ENCODE measurements at regions not wholly inside any gene's neighbourhood (a gene's known extent, or its start where the extent isn't known, plus 50 kb on each side); places are given as distances from the start of the nearest gene placed in this dataset.
"Not testable (repeated sequence)": the region's sequence is repeated elsewhere in the genome, so short reads cannot be mapped to it uniquely, and the experiment has no call there.

DNA sequence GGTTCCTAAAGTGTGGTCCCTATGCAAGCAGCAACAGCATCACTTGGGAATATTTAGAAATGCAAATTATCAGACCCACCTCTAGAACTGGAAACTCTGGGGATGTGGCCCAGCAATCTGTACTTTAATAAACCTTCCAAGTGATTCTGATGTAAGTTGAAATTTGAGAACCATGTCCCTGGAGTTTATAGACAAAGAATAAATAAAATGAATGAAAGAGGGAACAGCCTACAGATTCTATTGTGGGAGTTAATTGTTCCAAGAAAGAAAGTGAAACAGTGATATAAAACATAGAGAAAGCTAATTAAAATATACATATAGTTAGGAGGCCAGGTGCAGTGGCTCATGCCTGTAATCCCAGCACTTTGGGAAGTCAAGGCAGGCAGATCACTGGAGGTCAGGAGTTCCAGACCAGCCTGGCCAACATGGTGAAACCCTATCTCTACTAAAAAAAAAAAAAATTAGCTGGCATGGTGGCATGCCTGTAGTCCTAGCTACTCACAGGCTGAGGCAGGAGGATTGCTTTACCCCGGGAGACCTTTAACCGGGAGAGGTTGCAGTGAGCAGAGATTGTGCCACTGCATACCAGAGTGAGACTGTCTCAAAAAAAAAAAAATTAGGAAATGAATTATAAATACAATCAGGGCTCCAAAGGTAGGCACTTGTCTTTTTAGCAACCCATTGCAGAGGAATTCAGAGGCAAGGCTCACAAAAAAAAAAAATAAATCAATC, 507.5 kb downstream of the NAV3 start:
- no peak for DNase-seq

DNA sequence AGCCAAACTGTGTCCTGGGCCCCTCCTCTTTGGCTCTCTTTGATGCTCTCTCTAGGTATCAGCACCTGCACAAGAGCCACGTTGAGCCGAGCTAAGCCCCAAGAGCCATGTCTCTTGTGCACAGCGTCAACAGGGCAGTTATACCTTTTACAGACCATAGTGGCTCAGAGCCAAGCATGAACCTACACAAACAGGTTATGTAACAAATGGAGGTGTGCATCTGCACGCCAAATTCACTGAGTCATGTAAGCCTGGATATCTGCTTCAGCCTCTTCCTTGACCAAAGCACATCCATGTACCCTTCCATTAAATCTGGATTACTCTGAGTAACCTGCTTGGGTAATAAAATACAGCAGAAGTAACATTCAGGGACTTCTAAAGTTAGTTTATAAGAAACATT, 509.7 kb downstream of the NAV3 start:
- DNase-seq, result no peak

DNA sequence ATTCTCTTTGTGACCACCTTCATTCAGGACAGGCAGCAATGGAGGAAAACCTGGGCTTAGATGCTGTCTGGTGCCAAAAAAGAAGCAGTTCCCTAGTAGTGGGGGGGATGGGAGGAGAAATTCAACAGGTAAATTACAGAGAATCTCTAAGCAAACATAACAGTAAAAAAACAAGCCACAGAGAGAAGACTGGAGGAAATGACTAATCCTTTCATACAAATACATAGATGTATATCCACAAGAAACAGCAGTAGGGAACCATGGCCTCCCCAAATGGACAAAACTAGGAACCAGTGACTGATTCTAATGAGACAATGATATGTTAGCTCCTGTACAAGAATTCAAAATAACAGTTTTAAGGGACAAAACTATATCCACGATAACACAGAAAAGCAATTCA, 513.0 kb downstream of the NAV3 start:
- DNase-seq, result no peak

DNA sequence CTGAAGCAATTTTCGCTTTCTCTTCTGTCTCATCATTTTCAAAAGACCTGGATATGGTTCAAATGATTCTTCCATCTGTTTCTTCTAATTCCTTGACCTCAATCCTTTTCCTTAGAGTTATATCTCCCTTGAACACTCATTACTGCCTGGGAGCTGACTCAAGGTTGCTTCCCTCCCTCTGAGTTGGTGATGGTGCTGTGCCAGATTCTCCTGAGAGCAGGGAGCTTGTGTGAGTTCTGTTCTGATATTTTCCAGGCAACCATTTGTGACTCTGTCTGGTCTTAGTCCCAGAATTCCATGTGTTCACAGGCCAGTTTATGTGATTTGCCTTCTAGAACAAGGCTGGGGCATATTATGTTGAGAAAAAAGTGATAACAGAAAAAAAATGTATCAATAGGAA, 505.1 kb upstream of the SYT1 start:
- peak in 1 of 2 experiments; percentile 27 for DNase-seq

DNA sequence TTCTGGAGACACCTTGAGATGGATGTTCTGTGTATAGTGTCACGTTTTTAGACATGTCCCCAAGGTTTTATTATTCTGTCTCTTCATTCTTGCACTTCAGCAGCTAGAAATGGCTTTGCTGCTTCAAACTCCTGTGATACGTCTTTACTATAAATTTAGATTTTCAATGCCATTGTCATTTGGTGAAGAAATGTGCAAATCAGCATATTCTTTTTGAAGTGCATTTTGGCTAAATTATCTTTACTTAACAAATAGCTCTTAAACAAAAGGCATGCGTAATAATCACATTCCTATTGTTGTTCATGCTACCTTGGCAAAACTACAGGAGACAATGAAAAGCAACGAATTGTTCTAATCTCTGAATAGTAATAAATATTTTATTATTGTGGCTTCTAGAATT, 502.9 kb upstream of the SYT1 start:
- DNase-seq, result no peak

DNA sequence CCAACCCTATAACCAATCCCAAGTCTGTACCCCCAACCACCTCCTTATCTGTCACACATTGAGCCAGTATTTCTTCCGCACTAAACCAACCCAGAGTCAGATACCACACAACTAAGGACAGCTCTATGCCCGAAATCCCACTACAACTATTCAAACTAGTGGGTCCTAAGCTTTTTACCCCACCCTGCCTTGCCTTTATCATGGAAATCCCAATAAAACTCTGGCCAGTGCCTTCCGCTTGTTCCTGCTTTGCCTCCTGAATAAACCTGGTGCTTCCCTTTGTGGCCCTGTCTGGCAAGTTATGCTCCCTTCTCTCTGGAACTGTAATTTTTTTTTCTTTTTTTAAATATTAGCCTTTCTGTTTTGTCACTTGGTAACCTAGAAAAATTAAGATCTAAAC, 493.3 kb upstream of the SYT1 start:
- no peak for DNase-seq

DNA sequence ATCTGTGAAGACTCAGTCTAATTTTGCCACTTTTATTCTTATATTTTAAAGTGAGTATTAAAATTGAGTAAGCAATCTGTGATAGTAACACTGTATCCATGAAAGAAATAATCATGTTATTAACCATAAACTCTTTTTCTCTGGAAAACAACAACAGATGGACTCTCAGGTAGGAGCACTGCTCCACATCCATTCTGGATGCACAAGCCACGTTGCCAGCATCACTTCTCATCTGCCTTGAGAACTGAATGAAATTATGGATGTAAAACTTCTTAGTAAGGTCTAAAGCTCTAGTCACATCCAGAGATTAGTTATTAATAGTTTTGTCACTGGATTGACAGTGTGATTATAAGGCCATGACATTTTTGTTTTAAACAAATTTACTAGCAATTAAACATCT, 489.1 kb upstream of the SYT1 start:
- no peak for DNase-seq

DNA sequence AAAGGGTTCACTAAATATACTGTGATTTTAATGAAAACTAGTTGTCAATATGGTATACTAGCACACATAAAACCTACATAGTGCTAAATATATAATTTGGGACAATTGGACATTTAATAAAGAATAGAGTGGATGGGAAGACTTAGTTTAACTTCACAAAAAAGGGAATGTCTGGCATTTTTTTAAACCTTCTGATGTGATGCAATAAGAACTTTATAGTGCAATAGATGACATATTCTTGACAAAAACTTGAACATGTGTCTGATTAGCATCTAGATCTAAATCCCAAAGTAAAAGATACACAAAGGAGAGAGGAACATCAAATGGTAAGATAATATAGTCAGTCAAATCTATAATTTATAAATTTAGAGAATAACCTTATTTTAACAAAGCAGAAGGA, 488.3 kb upstream of the SYT1 start:
- DNase-seq, result no peak

DNA sequence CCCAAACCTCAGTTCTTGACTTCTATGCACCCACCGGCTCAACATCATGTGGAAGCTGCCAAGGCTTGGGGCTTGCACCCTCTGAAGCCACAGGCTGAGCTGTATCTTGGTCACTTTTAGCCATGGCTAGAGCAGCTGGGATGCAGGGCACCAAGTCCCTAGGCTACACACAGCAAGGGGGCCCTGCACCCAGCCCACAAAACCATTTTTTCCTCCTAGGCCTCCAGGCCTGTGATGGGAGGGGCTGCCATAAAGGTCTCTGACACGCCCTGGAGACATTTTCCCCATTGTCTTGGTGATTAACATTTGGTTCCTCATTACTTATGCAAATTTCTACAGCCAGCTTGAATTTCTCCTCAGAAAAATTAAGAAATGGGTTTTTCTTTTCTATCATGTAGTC, 485.5 kb upstream of the SYT1 start:
- not testable (repeated sequence) for DNase-seq

DNA sequence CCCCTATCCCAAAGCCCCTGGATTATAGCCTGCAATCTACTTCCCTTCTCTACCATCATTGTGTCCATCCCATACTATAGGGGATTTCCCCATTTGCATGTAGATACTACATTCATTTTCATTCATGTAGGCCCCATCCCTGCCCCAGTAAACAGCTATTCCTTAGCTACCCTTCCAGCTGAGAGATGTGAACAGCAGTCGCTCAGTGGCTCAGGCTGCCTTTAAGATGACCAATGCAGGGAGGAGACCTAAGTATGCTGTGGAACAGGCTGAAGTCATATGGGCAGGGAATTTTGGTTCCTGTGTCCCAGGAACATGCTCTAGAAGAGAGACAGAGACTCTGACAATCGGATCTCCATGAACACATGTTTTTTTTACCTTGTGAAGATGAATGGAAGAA, 481.2 kb upstream of the SYT1 start:
- no peak for DNase-seq

DNA sequence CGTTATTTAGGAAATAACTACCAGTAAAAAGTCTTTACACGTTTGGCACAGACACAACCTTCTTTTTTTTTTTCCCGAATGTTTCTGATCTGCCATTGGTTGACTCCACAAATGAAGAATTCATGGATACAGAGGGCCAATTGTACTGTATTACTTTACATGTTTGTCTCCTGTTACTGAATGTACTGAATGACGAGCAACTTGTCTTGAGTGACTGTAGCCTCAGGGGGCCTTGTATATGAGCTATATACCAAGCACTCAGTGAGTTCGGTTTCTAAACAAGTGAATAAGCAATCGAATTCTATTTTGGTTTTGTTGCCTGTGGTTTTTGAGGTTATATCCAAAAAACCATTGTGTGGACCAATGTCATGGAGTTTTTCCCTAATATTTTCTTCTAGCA, 480.0 kb upstream of the SYT1 start:
- no peak for DNase-seq

DNA sequence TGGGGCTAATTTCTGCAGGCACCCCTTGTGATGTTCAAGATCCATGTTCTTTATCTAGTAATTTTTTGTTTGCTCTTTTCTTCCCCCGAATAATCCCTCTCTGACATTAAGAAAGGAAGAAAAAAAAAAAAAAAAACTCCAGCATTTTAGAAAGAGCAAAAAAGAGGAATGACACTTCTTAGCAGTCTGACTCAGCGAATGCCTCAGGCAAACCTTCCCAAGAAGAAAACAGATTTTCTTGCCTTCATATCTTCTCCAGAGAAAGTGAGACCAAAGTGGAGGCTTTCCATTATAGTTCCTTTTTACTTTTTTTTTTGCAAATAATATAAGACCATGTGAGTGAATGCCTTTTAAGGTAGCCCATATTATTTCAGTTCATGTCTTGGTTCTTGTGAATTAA, 479.0 kb upstream of the SYT1 start:
- no peak for DNase-seq

DNA sequence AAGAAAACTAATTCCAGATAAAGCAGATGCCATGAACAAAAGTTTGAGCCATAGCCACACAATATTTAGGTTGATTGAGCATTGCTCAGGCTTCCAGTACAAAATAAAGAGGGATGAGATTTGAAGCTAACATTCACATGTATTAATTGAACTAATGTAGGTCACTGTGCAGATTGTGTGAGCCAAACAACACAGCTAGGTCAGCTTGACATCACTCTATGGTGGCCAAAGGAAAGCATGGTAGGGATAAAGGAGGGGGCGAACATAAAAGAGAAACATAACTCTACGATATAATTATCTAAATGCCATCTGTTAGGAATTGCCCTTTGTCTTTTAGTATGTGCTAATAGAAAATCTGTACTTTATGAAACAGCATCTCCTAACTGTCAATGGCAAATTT, 477.7 kb upstream of the SYT1 start:
- DNase-seq, result no peak

DNA sequence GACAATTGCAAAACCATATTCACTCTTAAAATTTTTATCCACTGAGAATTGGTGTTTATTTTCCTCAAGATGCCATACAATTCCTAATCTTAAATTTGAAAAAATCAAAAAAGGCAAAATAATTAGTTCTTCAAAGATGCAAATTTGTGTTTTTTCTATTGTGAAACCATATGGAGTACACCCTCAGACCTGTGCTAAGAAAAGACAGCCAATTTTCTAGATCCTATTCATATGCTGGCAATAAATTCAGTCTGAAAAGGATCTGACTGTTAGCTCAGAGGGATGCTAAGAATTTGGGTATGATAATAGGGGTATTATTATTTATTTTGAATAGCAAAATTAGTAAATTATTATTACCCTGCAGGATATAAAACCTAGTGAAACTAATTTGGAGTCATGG, 476.9 kb upstream of the SYT1 start:
- no peak for DNase-seq

DNA sequence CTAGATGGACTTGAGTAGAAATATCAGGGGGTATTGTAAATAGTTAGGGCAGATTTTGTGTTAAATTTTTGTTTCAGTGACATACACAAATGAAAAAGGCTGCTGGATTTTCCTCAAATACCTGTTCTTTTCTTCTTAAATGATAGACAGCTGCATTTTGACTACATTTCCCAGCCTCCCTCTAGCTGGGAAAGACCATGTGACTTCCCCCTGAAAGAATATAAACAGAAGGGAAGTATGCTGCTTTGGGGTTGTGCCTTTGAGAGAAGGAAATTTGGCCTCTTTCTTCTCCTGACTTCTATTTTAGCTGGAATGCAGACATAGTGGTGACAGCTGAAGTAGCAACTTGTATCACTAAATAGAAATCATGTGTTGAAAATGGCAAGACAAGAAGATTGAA, 476.1 kb upstream of the SYT1 start:
- no peak for DNase-seq

DNA sequence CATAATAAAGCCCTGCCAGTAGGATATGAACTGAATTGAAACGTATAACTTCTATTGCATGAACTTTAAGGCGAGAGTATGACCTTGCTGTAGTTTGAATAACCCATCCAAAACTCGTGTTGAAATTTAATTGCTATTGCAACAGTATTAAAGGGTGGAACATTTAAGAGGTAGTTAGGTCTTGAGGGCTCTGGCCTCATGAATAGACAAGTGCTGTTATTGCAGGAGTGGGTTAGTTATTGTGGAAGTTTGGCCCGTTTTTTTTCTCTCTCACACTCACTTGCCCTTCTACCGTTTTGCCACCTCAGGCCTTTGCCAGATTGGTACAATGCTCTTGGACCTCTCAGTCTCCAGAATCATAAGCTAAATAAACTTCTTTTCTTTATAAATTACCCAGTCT, 473.7 kb upstream of the SYT1 start:
- DNase-seq, result no peak

DNA sequence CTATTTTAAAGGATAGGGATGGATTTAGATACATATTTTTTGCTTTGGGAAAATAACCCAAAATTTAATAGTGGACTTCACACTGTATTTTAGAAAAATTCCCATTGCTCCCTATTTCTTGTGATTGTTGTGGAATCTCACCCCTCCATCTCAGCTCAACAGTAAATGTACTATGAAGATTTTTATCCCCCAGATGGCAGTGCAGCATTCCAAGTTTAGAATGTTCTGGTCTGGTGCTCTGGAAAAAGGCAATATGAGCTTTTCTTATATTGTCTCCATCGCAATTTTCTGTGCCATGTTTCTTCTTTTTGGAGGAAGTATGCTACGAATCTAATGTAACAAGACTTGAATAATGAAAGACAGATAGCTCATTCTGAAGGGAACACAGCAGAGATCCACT, 471.7 kb upstream of the SYT1 start:
- peak; percentile 35 to 58 for DNase-seq

DNA sequence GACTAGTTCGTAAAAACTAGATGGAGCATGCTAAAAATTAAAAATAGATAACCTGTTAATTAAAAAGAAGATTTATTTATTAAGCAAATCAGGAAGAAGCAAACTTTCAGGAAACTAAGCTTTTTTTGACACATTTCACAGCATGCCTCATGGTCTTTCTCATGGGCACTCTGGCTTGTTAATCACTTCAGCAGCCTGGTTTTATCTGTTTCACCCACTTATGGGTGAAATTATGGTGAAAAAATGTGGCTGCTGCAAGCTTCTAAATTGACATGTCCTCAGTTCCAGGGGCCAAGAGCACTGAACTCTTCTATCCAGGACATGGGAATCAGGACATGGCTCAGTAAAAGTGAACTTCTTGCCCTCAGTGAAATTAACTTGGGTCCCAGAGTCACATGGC, 468.6 kb upstream of the SYT1 start:
- DNase-seq, result no peak

DNA sequence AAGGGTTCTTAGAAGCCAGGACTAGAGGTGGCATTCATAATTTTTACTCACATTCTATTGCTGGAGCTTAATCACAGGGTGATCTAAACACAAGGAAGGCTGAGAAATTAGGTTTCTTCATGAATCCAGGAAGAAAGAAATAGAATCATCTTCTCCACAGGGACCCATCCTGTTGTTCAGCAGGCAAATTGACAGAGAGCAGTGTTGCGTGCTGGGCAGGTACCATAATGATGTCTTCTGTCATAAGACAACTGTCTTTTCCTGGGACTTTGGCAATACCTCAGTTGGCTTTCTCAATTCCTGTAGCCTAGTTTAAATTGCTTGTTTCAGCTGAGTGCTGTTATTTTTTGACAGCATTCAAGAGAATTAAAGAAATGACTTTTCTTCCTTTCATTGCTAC, 468.0 kb upstream of the SYT1 start:
- no peak for DNase-seq

DNA sequence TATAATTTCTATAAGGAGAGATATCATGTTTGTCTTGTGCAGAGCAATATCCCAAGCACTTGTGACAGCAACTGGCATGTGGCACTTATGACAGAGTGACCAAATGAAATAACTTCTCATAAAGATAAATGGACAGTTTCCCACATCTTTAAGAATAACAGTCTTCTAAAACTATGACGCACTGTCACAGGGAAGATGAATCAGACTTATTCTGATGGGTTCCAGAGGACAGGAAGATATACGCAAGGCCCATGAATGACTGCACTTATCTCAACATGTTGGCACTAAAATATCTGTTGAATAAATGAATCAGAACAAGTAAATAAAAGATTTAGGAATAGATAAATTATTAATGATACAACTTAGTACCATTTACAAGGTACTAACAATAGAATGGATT, 465.8 kb upstream of the SYT1 start:
- no peak for DNase-seq

DNA sequence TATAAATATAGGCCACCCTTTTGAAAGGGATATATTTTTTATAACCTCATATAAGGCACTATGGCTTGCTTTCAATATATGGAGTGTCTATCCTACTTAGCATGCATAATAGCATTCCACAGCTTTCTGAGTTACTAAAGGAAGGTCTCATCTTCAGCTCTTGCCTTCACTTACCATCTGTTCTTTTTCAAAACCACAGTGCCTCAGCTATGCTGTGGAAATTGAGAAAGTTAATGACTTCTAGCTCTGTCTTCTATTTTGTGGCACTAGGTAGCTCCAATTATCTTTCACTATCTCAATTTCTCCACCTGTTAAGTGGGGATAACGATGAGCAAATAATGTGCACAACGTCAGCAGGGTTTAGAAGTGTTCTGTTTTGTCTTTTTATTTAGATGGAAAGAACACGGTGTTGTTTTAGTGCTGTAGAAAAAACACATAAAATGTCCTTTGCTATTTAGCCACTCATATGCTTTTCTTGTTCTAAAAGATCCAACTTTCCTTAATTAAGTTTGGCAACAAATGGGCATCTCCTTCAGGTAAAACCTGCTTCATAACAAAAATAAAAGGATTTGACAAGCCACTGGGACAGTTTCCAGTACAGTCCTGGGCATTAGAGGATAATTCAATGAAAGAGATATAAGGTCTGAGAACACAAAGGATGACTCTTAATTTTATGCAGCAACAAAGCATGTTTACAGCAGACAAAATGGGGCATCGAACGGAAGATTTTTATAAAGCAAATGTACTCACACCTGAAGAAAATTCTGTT, 462.0 kb upstream of the SYT1 start:
- DNase-seq, result no peak

DNA sequence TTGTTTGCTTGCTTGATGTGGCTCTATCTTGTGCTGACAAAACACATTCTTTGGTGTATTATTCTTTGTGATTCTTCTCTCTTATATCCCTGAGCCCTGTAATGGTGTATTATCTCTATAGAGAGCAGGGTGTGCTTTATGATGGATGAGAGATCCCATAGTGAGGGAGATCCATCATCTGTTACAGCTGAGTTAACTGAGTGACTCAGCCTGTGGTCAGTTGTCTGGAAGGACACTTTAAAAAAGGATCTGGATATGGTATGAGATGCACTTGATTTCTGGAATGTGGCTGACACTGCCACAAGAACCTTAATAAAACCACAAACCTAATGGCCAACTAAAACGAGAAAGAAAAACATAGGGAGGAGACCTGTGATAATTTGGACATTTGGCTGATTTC, 461.4 kb upstream of the SYT1 start:
- no peak for DNase-seq

DNA sequence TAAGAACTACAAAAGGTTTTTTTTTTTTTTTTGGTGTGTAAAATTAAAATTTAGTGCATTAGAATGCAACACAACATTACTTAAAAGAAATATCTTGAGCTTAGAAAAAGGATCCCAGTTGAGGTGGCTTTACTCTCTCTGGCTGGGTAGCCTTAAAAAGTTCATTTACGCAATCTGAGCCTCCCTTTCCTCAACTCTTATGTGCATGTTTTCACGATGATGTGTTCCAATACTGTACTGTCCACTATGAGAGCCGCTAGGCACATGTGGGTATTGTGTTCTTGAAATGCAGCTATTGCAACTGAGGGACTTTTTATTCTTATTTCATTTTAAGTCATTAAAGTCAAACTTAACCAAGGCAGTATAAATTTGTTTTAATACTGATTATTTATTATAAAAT, 460.9 kb upstream of the SYT1 start:
- DNase-seq, result no peak

DNA sequence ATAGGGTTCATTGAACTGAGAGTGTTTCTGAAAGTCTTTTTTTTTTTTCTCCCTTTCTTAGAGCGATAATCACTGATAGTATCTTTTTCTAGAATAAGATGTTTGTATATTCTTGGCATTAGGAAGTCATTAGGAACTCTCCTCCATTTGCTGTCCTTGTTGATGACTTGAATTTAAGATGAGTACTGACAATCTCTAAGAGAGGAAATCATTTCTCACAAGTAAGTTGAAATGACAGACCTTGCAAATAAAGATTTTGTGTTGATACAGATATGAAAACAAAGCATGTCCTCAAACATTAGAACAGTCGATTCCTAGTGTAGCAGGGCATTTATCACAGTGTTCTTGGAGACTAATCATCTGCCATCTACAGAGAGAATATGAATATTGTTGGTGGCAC, 458.4 kb upstream of the SYT1 start:
- DNase-seq, result no peak

DNA sequence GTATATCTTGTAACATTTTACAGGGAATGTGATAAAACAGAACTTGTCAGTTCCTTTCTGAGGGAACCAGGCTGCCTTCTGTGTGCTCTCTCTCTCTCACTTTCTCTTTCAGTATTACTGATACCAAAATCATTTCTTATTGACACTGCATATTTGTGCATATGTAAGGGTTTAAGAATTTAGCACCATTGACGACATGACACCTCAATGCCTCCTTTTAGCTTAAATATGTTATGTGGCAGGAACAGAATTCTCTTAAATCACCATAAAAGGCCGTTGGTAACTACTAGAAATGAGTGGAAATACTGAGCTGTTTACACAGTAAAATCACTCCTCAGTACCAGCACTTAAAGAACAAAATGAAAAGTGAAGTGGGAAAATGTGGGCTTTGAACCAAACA, 457.7 kb upstream of the SYT1 start:
- DNase-seq, result no peak
